OCI-LY3 (cell line): ENCODE measurements at regions not wholly inside any gene's neighbourhood (a gene's known extent, or its start where the extent isn't known, plus 50 kb on each side); places are given as distances from the start of the nearest gene placed in this dataset.

ENCODE experiments used
- CTCF ChIP-seq: fragments of 200-600, 300-600 bp; sonication (generic); IDR thresholded peaks from 2 replicates; pipeline ENCODE4 v1.5.1; 2014; ENCODE audit warnings: antibody characterized with exemption, low read length, low read depth
- EZH2phosphoT487 ChIP-seq: fragments of 200-600 bp; shearing (Covaris generic); IDR thresholded peaks from 2 replicates; pipeline ENCODE4 v1.6.1; 2018; ENCODE audit warnings: antibody characterized with exemption, mixed run types, low read depth

DNA sequence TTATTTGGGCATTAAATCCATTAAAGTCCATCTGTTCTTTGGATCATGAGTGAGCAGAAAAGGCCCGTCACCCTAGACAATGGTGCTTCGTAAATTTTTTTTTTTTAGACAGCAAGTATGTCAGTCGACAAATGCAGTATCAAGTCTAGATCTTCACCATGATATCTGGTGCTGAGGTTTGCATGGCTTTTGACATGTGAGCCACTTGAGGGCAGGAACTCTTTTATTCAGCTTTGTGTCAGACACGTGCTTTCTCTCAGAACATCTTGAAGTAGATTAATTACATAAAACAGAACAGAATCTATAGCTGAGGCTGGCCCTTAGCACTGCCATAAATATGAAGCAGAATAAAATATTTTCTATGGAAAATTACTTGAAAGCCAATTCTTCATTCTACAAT, 62.9 kb upstream of the CARD18 start:
- no peak for TF ChIP-seq CTCF
- no peak for TF ChIP-seq EZH2phosphoT487
